Neural cell (in vitro differentiated cells): ENCODE measurements at regions not wholly inside any gene's neighbourhood (a gene's known extent, or its start where the extent isn't known, plus 50 kb on each side); places are given as distances from the start of the nearest gene placed in this dataset.

Experiments
- H2AFZ ChIP-seq: fragments of 200-600, 300-800 bp; sonication (generic), shearing (Covaris generic); 2 replicates; pipeline ENCODE4 v1.6.0; 2014; ENCODE audit warnings: low read depth, mild to moderate bottlenecking, antibody characterized with exemption, low read length, moderate library complexity
- H3F3A ChIP-seq: fragments of 200-600 bp; shearing (Covaris generic); 2 replicates; pipeline ENCODE4 v1.6.1; 2016; ENCODE audit warnings: mild to moderate bottlenecking, moderate library complexity, mixed read lengths, antibody characterized with exemption, low read length; ENCODE audit not compliant: insufficient read depth, poor library complexity, severe bottlenecking
- H3K27ac ChIP-seq: fragments of 200-600, 300-800 bp; sonication (generic), shearing (Covaris generic); 2 replicates; pipeline ENCODE4 v1.5.1; 2014; ENCODE audit warnings: mild to moderate bottlenecking, low read length, moderate library complexity
- H3K27me3 ChIP-seq: fragments of 300-800, 200-600 bp; sonication (generic), shearing (Covaris generic); 2 replicates; pipeline ENCODE4 v1.6.0; 2014; ENCODE audit warnings: mild to moderate bottlenecking, low read depth, low read length, moderate library complexity; ENCODE audit not compliant: insufficient read depth
- H3K36me3 ChIP-seq: fragments of 300-800, 200-600 bp; sonication (generic), shearing (Covaris generic); 2 replicates; pipeline ENCODE4 v1.5.1; 2014; ENCODE audit warnings: mild to moderate bottlenecking, antibody characterized with exemption, low read length, moderate library complexity; ENCODE audit not compliant: insufficient read depth
- H3K4me2 ChIP-seq: fragments of 300-800, 200-600 bp; sonication (generic), shearing (Covaris generic); 2 replicates; pipeline ENCODE4 v1.6.0; 2014; ENCODE audit warnings: mild to moderate bottlenecking, low read length
- H3K4me3 ChIP-seq: fragments of 300-800, 200-600 bp; sonication (generic), shearing (Covaris generic); 2 replicates; pipeline ENCODE4 v1.5.1; 2014; ENCODE audit warnings: mild to moderate bottlenecking, low read length, moderate library complexity
- H3K79me2 ChIP-seq: fragments of 200-600 bp; shearing (Covaris generic); replicated peaks from 2 replicates; pipeline ENCODE4 v1.6.0; 2014; ENCODE audit warnings: mild to moderate bottlenecking, low read length, moderate library complexity; ENCODE audit not compliant: insufficient read depth
- H3K9ac ChIP-seq: fragments of 300-800, 200-600 bp; sonication (generic), shearing (Covaris generic); 2 replicates; pipeline ENCODE4 v1.6.1; 2016; ENCODE audit warnings: mild to moderate bottlenecking, low read length, mixed read lengths
- H3K9me2 ChIP-seq: fragments of 200-600 bp; shearing (Covaris generic); 2 replicates; pipeline ENCODE4 v1.6.1; 2016; ENCODE audit warnings: mild to moderate bottlenecking, low read length, mixed read lengths; ENCODE audit not compliant: insufficient read depth
- H3K9me3 ChIP-seq: fragments of 200-600, 300-800 bp; sonication (generic), shearing (Covaris generic); 2 replicates; pipeline ENCODE4 v1.6.1; 2016; ENCODE audit warnings: mild to moderate bottlenecking, mixed run types, low read length, moderate library complexity, mixed read lengths
- H4K20me1 ChIP-seq: fragments of 200-600 bp; shearing (Covaris generic); 2 replicates; pipeline ENCODE4 v1.6.1; 2016; ENCODE audit warnings: mild to moderate bottlenecking, mixed run types; ENCODE audit not compliant: insufficient read depth
- EP300 ChIP-seq: fragments of 450-650 bp; conservative IDR thresholded peaks from 2 replicates; pipeline ENCODE4 v1.6.1; 2014; ENCODE audit warnings: antibody characterized with exemption, mild to moderate bottlenecking, moderate library complexity; ENCODE audit not compliant: poor library complexity, severe bottlenecking
- EZH2 ChIP-seq: fragments of 200-600, 300-800 bp; shearing (Covaris generic), sonication (generic); IDR thresholded peaks from 2 replicates; pipeline ENCODE4 v1.6.1; 2014; ENCODE audit warnings: antibody characterized with exemption, low read length, borderline replicate concordance, mild to moderate bottlenecking; ENCODE audit not compliant: insufficient read depth, poor library complexity, severe bottlenecking
- MXI1 ChIP-seq: fragments of 450-650 bp; conservative IDR thresholded peaks from 2 replicates; pipeline ENCODE4 v1.6.1; 2014; ENCODE audit warnings: antibody characterized with exemption, mild to moderate bottlenecking; ENCODE audit not compliant: poor library complexity, severe bottlenecking
- POLR2AphosphoS5 ChIP-seq: IDR thresholded peaks from 2 replicates; pipeline ENCODE4 v1.6.1; 2012
- RAD21 ChIP-seq: fragments of 450-650 bp; conservative IDR thresholded peaks from 2 replicates; pipeline ENCODE4 v1.6.1; 2014; ENCODE audit warnings: antibody characterized with exemption, mild to moderate bottlenecking, moderate library complexity
- SMC3 ChIP-seq: fragments of 450-650 bp; conservative IDR thresholded peaks from 2 replicates; pipeline ENCODE4 v1.6.1; 2014; ENCODE audit warnings: antibody characterized with exemption, mild to moderate bottlenecking, moderate library complexity; ENCODE audit not compliant: poor library complexity
- TAF1 ChIP-seq: IDR thresholded peaks from 2 replicates; pipeline ENCODE4 v1.6.1; 2012; ENCODE audit warnings: low read depth
- TF ChIP-seq, protein P1 (sequence below): IDR thresholded peaks from 2 replicates; pipeline ENCODE4 v1.6.1; 2012; ENCODE audit warnings: borderline replicate concordance
- TF ChIP-seq, protein P2 (sequence below): fragments of 450-650 bp; IDR thresholded peaks from 2 replicates; pipeline ENCODE4 v1.5.1; 2014; ENCODE audit warnings: antibody characterized with exemption, mild to moderate bottlenecking, moderate library complexity; ENCODE audit not compliant: poor library complexity, severe bottlenecking

DNA sequence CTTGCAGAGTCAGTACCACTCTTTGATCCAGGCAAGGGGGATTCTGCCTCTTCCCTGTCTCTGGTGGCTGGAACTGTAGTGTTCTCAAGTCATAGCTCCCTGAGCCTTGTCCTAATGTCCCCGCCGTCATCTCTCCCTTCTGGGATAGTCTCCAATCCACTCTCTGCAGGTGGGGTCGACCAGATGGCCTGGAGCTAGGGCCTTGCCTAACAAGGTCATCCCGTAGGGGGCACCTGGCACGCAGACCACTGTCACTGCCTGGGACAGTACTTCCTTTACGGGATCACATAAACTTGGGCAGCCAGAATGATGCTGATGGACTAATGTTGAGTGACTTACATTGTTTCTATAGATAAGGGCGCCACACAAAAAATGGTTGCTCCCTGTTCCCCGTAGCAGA lies 118.9 kb upstream of the SLC22A23 start:
- no peak overlapping the region for H3K4me2 ChIP-seq
- H3K36me3 ChIP-seq = no peaks in the 10 kb centered on the region
- no peaks in the 10 kb centered on the region for H3F3A ChIP-seq
- no peaks in the 10 kb centered on the region for H4K20me1 ChIP-seq
- no peak overlapping the region for H3K4me3 ChIP-seq
- no peaks in the 10 kb centered on the region for H3K27me3 ChIP-seq
- no peaks in the 10 kb centered on the region for H3K9me2 ChIP-seq
- H2AFZ ChIP-seq = no peak overlapping the region
- H3K27ac ChIP-seq = no peak overlapping the region
- H3K9ac ChIP-seq = no peak overlapping the region
- no peaks in the 10 kb centered on the region for H3K79me2 ChIP-seq
- TF ChIP-seq TAF1 (no peak), POLR2AphosphoS5 (no peak), EP300 (no peak), MXI1 (no peak), EZH2 (no peak), SMC3 (no peak), RAD21 (no peak)
- TF ChIP-seq, protein P1, sequence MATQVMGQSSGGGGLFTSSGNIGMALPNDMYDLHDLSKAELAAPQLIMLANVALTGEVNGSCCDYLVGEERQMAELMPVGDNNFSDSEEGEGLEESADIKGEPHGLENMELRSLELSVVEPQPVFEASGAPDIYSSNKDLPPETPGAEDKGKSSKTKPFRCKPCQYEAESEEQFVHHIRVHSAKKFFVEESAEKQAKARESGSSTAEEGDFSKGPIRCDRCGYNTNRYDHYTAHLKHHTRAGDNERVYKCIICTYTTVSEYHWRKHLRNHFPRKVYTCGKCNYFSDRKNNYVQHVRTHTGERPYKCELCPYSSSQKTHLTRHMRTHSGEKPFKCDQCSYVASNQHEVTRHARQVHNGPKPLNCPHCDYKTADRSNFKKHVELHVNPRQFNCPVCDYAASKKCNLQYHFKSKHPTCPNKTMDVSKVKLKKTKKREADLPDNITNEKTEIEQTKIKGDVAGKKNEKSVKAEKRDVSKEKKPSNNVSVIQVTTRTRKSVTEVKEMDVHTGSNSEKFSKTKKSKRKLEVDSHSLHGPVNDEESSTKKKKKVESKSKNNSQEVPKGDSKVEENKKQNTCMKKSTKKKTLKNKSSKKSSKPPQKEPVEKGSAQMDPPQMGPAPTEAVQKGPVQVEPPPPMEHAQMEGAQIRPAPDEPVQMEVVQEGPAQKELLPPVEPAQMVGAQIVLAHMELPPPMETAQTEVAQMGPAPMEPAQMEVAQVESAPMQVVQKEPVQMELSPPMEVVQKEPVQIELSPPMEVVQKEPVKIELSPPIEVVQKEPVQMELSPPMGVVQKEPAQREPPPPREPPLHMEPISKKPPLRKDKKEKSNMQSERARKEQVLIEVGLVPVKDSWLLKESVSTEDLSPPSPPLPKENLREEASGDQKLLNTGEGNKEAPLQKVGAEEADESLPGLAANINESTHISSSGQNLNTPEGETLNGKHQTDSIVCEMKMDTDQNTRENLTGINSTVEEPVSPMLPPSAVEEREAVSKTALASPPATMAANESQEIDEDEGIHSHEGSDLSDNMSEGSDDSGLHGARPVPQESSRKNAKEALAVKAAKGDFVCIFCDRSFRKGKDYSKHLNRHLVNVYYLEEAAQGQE = no peak
- TF ChIP-seq, protein P2, sequence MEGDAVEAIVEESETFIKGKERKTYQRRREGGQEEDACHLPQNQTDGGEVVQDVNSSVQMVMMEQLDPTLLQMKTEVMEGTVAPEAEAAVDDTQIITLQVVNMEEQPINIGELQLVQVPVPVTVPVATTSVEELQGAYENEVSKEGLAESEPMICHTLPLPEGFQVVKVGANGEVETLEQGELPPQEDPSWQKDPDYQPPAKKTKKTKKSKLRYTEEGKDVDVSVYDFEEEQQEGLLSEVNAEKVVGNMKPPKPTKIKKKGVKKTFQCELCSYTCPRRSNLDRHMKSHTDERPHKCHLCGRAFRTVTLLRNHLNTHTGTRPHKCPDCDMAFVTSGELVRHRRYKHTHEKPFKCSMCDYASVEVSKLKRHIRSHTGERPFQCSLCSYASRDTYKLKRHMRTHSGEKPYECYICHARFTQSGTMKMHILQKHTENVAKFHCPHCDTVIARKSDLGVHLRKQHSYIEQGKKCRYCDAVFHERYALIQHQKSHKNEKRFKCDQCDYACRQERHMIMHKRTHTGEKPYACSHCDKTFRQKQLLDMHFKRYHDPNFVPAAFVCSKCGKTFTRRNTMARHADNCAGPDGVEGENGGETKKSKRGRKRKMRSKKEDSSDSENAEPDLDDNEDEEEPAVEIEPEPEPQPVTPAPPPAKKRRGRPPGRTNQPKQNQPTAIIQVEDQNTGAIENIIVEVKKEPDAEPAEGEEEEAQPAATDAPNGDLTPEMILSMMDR = no peak
- no peaks in the 10 kb centered on the region for H3K9me3 ChIP-seq

DNA sequence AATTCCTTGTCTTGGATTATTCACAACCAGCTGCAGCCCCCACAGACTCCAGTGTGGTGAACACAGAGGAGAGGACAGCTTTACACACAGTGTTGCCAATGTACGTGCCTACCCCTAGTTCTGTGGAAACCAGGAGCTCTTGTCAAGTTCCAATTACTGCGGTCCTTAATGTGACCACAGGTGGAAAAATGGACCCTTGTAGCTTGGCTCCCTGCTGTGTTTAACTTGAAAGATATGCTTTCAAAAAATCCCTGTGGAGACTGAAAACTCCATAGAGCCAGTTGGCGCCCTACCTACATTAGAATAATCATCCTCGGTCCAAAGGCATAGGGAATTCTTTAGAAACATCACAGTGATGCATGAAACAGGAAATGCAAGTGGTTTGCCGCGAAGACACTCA lies 118.3 kb upstream of the SLC22A23 start:
- H3F3A ChIP-seq = no peaks in the 10 kb centered on the region
- no peak overlapping the region for H3K27ac ChIP-seq
- no peak overlapping the region for H2AFZ ChIP-seq
- H4K20me1 ChIP-seq = no peaks in the 10 kb centered on the region
- no peaks in the 10 kb centered on the region for H3K9me3 ChIP-seq
- no peak overlapping the region for H3K9ac ChIP-seq
- H3K4me2 ChIP-seq = no peak overlapping the region
- H3K36me3 ChIP-seq = no peaks in the 10 kb centered on the region
- H3K79me2 ChIP-seq = no peaks in the 10 kb centered on the region
- TF ChIP-seq, protein P1 = no peak
- TF ChIP-seq POLR2AphosphoS5 (no peak), TAF1 (no peak), MXI1 (no peak), SMC3 (no peak), EZH2 (no peak), RAD21 (no peak), EP300 (no peak)
- TF ChIP-seq, protein P2 = no peak
- no peaks in the 10 kb centered on the region for H3K9me2 ChIP-seq
- H3K4me3 ChIP-seq = no peak overlapping the region
- H3K27me3 ChIP-seq = no peaks in the 10 kb centered on the region
